ENCODE measurements at regions not wholly inside any gene's neighbourhood (a gene's known extent, or its start where the extent isn't known, plus 50 kb on each side); places are given as distances from the start of the nearest gene placed in this dataset.

DNA sequence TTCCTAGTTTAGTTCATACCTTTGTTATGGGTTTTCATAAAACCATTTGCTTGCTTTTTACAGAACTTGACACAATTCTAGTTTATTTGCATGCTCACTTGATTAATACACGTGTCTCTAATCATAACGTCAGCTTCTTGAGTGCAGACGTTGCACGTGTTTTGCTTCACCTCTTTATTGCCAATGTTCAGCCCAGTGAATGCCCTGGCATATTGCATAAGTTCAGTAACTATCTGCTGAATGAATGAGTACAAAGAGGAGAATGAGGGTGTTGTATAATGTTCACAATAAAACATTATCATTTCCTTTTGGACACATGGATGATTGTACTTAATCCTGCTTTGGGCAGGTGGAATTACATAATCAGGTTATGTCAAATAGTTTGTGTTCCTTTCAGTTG is 519.8 kb downstream of the HS3ST4 start:
- Histone ChIP-seq H3K36me3 (ENCODE audit: control insufficient read depth, insufficient read depth, low read length) (no peaks in the 10 kb centered on the region), H3K4me1 (ENCODE audit: control insufficient read depth, insufficient read depth, low read length, poor library complexity, severe bottlenecking) (no peaks in the 10 kb centered on the region), H3K4me3 (ENCODE audit: low read depth, low read length) (no peak overlapping the region), H3K9me3 (ENCODE audit: control insufficient read depth in 2 of 2, low read length in 2 of 2) (no peaks in the 10 kb centered on the region), H3K27ac (ENCODE audit: insufficient read depth, low read length, poor library complexity, severe bottlenecking) (no peak overlapping the region), H3K27me3 (ENCODE audit: control insufficient read depth, insufficient read depth, low read length) (no peaks in the 10 kb centered on the region)
- Mint-ChIP-seq H3K36me3 (no peaks in the 10 kb centered on the region), H3K4me3 (no peak overlapping the region), H3K4me1 (no peaks in the 10 kb centered on the region), H3K27me3 (peaks cover 4% of the 10 kb centered on the region), H3K9me3 (peaks cover 0 to 12% (median 2%) of the 10 kb centered on the region in 7 donors), H3K27ac (no peak overlapping the region)
- ATAC-seq (ENCODE audit: low read depth in 2 of 2) (no peak), DNase-seq (no peak)

DNA sequence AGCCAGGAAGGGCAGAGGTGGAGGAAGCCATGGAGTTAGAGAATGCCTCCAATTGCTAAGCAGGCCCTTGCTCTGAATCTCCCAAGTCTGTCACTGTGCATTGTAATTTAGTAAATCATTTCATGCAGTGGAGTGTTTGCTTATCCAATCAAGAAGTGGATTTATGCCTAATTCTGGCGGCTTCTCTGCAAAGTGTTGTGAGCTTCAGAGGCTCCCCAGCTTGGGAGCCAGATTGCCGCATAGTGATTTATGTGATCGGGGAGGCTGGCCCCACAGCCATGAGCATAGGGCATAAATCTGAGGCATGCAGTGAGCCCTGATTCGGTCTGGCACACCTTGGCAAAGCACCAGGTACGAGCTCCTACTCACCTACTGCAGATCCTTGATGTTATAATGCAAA is 520.8 kb downstream of the HS3ST4 start:
- no peak for ATAC-seq (ENCODE audit: low read depth in 2 of 2)
- H3K27me3 ChIP-seq (ENCODE audit: control insufficient read depth, insufficient read depth, low read length) = no peaks in the 10 kb centered on the region
- Mint-ChIP-seq H3K27ac (no peak overlapping the region), H3K4me1 (no peaks in the 10 kb centered on the region), H3K27me3 (peaks cover 4% of the 10 kb centered on the region), H3K9me3 (peaks cover 0 to 7% (median 2%) of the 10 kb centered on the region in 7 donors), H3K36me3 (no peaks in the 10 kb centered on the region), H3K4me3 (no peak overlapping the region)
- no peaks in the 10 kb centered on the region for H3K36me3 ChIP-seq (ENCODE audit: control insufficient read depth, insufficient read depth, low read length)
- no peak overlapping the region for H3K4me3 ChIP-seq (ENCODE audit: low read depth, low read length)
- no peak for DNase-seq
- no peak overlapping the region for H3K27ac ChIP-seq (ENCODE audit: insufficient read depth, low read length, poor library complexity, severe bottlenecking)
- H3K4me1 ChIP-seq (ENCODE audit: control insufficient read depth, insufficient read depth, low read length, poor library complexity, severe bottlenecking) = no peaks in the 10 kb centered on the region
- no peaks in the 10 kb centered on the region for H3K9me3 ChIP-seq (ENCODE audit: control insufficient read depth in 2 of 2, low read length in 2 of 2)

GRCh38 chr16:26214581-26215174 is 522.9 kb downstream of the HS3ST4 start:
- ATAC-seq (ENCODE audit: low read depth in 2 of 2) = no peak
- Mint-ChIP-seq H3K4me3 (no peak overlapping the region), H3K36me3 (no peaks in the 10 kb centered on the region)

GRCh38 chr16:26220894-26221293 is 529.1 kb downstream of the HS3ST4 start:
- no peaks in the 10 kb centered on the region for H3K4me1 ChIP-seq (ENCODE audit: control insufficient read depth, insufficient read depth, low read length, poor library complexity, severe bottlenecking)
- Mint-ChIP-seq H3K4me3 (no peak overlapping the region), H3K27me3 (peaks cover 16% of the 10 kb centered on the region), H3K4me1 (no peaks in the 10 kb centered on the region), H3K27ac (no peak overlapping the region), H3K36me3 (no peaks in the 10 kb centered on the region), H3K9me3 (peaks cover 0 to 3% (median 0%) of the 10 kb centered on the region in 7 donors)
- H3K4me3 ChIP-seq (ENCODE audit: low read depth, low read length) = no peak overlapping the region
- ATAC-seq (ENCODE audit: low read depth in 2 of 2) = no peak
- no peaks in the 10 kb centered on the region for H3K36me3 ChIP-seq (ENCODE audit: control insufficient read depth, insufficient read depth, low read length)
- no peaks in the 10 kb centered on the region for H3K9me3 ChIP-seq (ENCODE audit: control insufficient read depth in 2 of 2, low read length in 2 of 2)
- no peak for DNase-seq
- peaks cover 2% of the 10 kb centered on the region for H3K27me3 ChIP-seq (ENCODE audit: control insufficient read depth, insufficient read depth, low read length)
- no peak overlapping the region for H3K27ac ChIP-seq (ENCODE audit: insufficient read depth, low read length, poor library complexity, severe bottlenecking)

More at GRCh38 chr16:26214581-26215174, 522.9 kb downstream of the HS3ST4 start:
- H3K4me1 Mint-ChIP-seq = no peaks in the 10 kb centered on the region
- Histone ChIP-seq H3K4me3 (ENCODE audit: low read depth, low read length) (no peak overlapping the region), H3K27me3 (ENCODE audit: control insufficient read depth, insufficient read depth, low read length) (no peaks in the 10 kb centered on the region), H3K27ac (ENCODE audit: insufficient read depth, low read length, poor library complexity, severe bottlenecking) (no peak overlapping the region), H3K9me3 (ENCODE audit: control insufficient read depth in 2 of 2, low read length in 2 of 2) (no peaks in the 10 kb centered on the region), H3K4me1 (ENCODE audit: control insufficient read depth, insufficient read depth, low read length, poor library complexity, severe bottlenecking) (no peaks in the 10 kb centered on the region), H3K36me3 (ENCODE audit: control insufficient read depth, insufficient read depth, low read length) (no peaks in the 10 kb centered on the region)
- no peak for DNase-seq
- H3K27ac Mint-ChIP-seq = no peak overlapping the region
- peaks cover 16% of the 10 kb centered on the region for H3K27me3 Mint-ChIP-seq
- H3K9me3 Mint-ChIP-seq = peaks cover 0 to 5% (median 1%) of the 10 kb centered on the region in 7 donors

GRCh38 chr16:26231647-26232046 is 539.9 kb downstream of the HS3ST4 start:
- H3K36me3 ChIP-seq (ENCODE audit: control insufficient read depth, insufficient read depth, low read length) = no peaks in the 10 kb centered on the region

GRCh38 chr16:26240807-26241206 is 549.0 kb downstream of the HS3ST4 start:
- no peaks in the 10 kb centered on the region for H3K4me1 ChIP-seq (ENCODE audit: control insufficient read depth, insufficient read depth, low read length, poor library complexity, severe bottlenecking)
- no peak overlapping the region for H3K4me3 Mint-ChIP-seq
- peaks cover 0 to 16% (median 5%) of the 10 kb centered on the region in 7 donors for H3K9me3 Mint-ChIP-seq
- H3K36me3 Mint-ChIP-seq = no peaks in the 10 kb centered on the region
- H3K27ac Mint-ChIP-seq = no peak overlapping the region
- H3K4me1 Mint-ChIP-seq = no peaks in the 10 kb centered on the region
- no peak for DNase-seq
- no peaks in the 10 kb centered on the region for H3K36me3 ChIP-seq (ENCODE audit: control insufficient read depth, insufficient read depth, low read length)
- H3K4me3 ChIP-seq (ENCODE audit: low read depth, low read length) = no peak overlapping the region
- peaks cover 4% of the 10 kb centered on the region for H3K27me3 Mint-ChIP-seq
- H3K27ac ChIP-seq (ENCODE audit: insufficient read depth, low read length, poor library complexity, severe bottlenecking) = no peak overlapping the region
- ATAC-seq (ENCODE audit: low read depth in 2 of 2) = no peak
- H3K27me3 ChIP-seq (ENCODE audit: control insufficient read depth, insufficient read depth, low read length) = no peaks in the 10 kb centered on the region
- no peaks in the 10 kb centered on the region for H3K9me3 ChIP-seq (ENCODE audit: control insufficient read depth in 2 of 2, low read length in 2 of 2)

More at GRCh38 chr16:26231647-26232046, 539.9 kb downstream of the HS3ST4 start:
- no peaks in the 10 kb centered on the region for H3K27me3 Mint-ChIP-seq
- no peaks in the 10 kb centered on the region for H3K9me3 ChIP-seq (ENCODE audit: control insufficient read depth in 2 of 2, low read length in 2 of 2)
- H3K4me3 ChIP-seq (ENCODE audit: low read depth, low read length) = no peak overlapping the region
- ATAC-seq (ENCODE audit: low read depth in 2 of 2) = no peak
- peaks cover 0 to 3% (median 0%) of the 10 kb centered on the region in 7 donors for H3K9me3 Mint-ChIP-seq
- H3K27ac ChIP-seq (ENCODE audit: insufficient read depth, low read length, poor library complexity, severe bottlenecking) = no peak overlapping the region
- no peak overlapping the region for H3K27ac Mint-ChIP-seq
- H3K4me1 ChIP-seq (ENCODE audit: control insufficient read depth, insufficient read depth, low read length, poor library complexity, severe bottlenecking) = no peaks in the 10 kb centered on the region
- H3K4me1 Mint-ChIP-seq = no peaks in the 10 kb centered on the region
- H3K4me3 Mint-ChIP-seq = no peak overlapping the region
- H3K36me3 Mint-ChIP-seq = no peaks in the 10 kb centered on the region
- no peak for DNase-seq
- no peaks in the 10 kb centered on the region for H3K27me3 ChIP-seq (ENCODE audit: control insufficient read depth, insufficient read depth, low read length)

DNA sequence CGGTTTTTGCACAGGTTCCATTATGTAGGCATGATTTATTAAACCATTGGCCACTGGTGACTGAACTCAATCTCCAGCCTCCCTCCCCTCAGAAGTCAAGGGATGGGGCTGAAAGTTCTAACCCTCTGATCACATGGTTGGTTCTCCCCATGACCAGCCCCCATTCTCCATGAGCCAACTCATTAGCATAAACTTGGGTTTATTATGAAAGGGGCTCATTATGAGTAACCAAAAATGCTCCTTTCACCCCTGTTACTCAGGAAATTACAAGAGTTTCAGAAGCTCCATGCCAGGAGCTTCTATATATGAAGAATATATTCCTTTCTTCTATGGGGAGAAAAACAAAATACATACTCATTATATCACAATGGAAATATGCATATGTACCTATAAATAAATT is 555.3 kb downstream of the HS3ST4 start:
- DNase-seq (no peak), ATAC-seq (ENCODE audit: low read depth in 2 of 2) (no peak)
- Mint-ChIP-seq H3K9me3 (peaks cover 0 to 16% (median 3%) of the 10 kb centered on the region in 7 donors), H3K36me3 (no peaks in the 10 kb centered on the region), H3K4me1 (no peaks in the 10 kb centered on the region), H3K27ac (no peak overlapping the region), H3K4me3 (no peak overlapping the region), H3K27me3 (peaks cover 5% of the 10 kb centered on the region)
- Histone ChIP-seq H3K27ac (ENCODE audit: insufficient read depth, low read length, poor library complexity, severe bottlenecking) (no peak overlapping the region), H3K4me3 (ENCODE audit: low read depth, low read length) (no peak overlapping the region), H3K27me3 (ENCODE audit: control insufficient read depth, insufficient read depth, low read length) (no peaks in the 10 kb centered on the region), H3K36me3 (ENCODE audit: control insufficient read depth, insufficient read depth, low read length) (no peaks in the 10 kb centered on the region), H3K4me1 (ENCODE audit: control insufficient read depth, insufficient read depth, low read length, poor library complexity, severe bottlenecking) (no peaks in the 10 kb centered on the region), H3K9me3 (ENCODE audit: control insufficient read depth in 2 of 2, low read length in 2 of 2) (peaks cover 0 to 3% of the 10 kb centered on the region in 2 experiments)

DNA sequence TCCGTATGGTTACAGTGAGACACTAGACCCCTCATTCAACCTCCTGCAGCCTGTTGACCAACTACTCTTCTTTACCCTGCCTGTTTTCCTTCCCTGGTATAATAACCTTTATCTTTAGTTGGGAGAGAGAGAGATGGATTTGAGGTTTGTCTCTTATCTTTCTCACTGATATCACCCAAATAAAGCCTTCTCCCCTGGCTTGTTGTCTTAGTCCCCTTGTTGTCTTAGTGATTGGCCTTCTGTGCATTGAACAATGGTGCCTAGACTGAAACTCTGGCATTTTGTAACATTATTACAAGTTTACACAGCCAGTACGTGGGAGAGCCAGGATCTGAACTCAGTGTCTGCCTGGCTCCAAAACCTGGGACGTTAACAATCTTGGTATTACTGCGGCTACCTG is 560.8 kb downstream of the HS3ST4 start:
- Histone ChIP-seq H3K27ac (ENCODE audit: insufficient read depth, low read length, poor library complexity, severe bottlenecking) (no peak overlapping the region), H3K36me3 (ENCODE audit: control insufficient read depth, insufficient read depth, low read length) (no peaks in the 10 kb centered on the region), H3K4me1 (ENCODE audit: control insufficient read depth, insufficient read depth, low read length, poor library complexity, severe bottlenecking) (no peaks in the 10 kb centered on the region), H3K27me3 (ENCODE audit: control insufficient read depth, insufficient read depth, low read length) (peaks cover 2% of the 10 kb centered on the region), H3K9me3 (ENCODE audit: control insufficient read depth in 2 of 2, low read length in 2 of 2) (peaks cover 0 to 3% of the 10 kb centered on the region in 2 experiments), H3K4me3 (ENCODE audit: low read depth, low read length) (no peak overlapping the region)
- Mint-ChIP-seq H3K9me3 (peaks cover 0 to 12% (median 3%) of the 10 kb centered on the region in 7 donors), H3K36me3 (no peaks in the 10 kb centered on the region), H3K27me3 (no peaks in the 10 kb centered on the region), H3K4me3 (no peak overlapping the region), H3K4me1 (no peaks in the 10 kb centered on the region), H3K27ac (no peak overlapping the region)
- DNase-seq (no peak), ATAC-seq (ENCODE audit: low read depth in 2 of 2) (no peak)
